ENCODE measurements at regions not wholly inside any gene's neighbourhood (a gene's known extent, or its start where the extent isn't known, plus 50 kb on each side); places are given as distances from the start of the nearest gene placed in this dataset.

- no peak overlapping the region for H3K4me3 ChIP-seq
- no peak overlapping the region for H3K27ac ChIP-seq
- no peaks in the 10 kb centered on the region for H3K36me3 ChIP-seq (replicated peaks in 1 of 2)
- no peaks in the 10 kb centered on the region for H3K4me1 ChIP-seq (replicated peaks in 1 of 2)
- H3K27me3 ChIP-seq: no peaks in the 10 kb centered on the region
- WGBS, 4 donors: 72 to 75% (median 73%) methylated on average over 7 of the region's 7 CpGs
- no peak for DNase-seq
- TF ChIP-seq CTCF (IDR thresholded peaks at IDR 0.05) (no peak), POLR2A (IDR thresholded peaks at IDR 0.05) (no peak)
- intact Hi-C loops (cut with DNase I): no loop called here
- H3K9me3 ChIP-seq (replicated peaks in 1 of 3): no peaks in the 10 kb centered on the region
These were observed 100.1 kb downstream of the MYCN start for GRCh38 chr2:16040271-16041010.

- Histone ChIP-seq H3K27ac (no peak overlapping the region), H3K36me3 (replicated peaks in 1 of 2) (no peaks in the 10 kb centered on the region), H3K4me1 (replicated peaks in 1 of 2) (no peaks in the 10 kb centered on the region), H3K27me3 (no peaks in the 10 kb centered on the region), H3K4me3 (no peak overlapping the region), H3K9me3 (replicated peaks in 1 of 3) (no peaks in the 10 kb centered on the region)
- TF ChIP-seq POLR2A (IDR thresholded peaks at IDR 0.05): no peak
- no peak for TF ChIP-seq CTCF (IDR thresholded peaks at IDR 0.05)
- 74 to 80% (median 78%) methylated on average over 7 of the region's 7 CpGs for WGBS, 4 donors
- intact Hi-C loops (cut with DNase I): no loop called here
- no peak for DNase-seq
These were observed 99.5 kb downstream of the MYCN start for GRCh38 chr2:16039823-16040222.

GRCh38 chr2:16039055-16039454 lies 98.7 kb downstream of the MYCN start:
- Histone ChIP-seq H3K4me3 (no peak overlapping the region), H3K27me3 (no peaks in the 10 kb centered on the region), H3K9me3 (replicated peaks in 1 of 3) (no peaks in the 10 kb centered on the region), H3K27ac (no peak overlapping the region), H3K4me1 (replicated peaks in 1 of 2) (no peaks in the 10 kb centered on the region), H3K36me3 (replicated peaks in 1 of 2) (no peaks in the 10 kb centered on the region)
- TF ChIP-seq CTCF (IDR thresholded peaks at IDR 0.05) (no peak), POLR2A (IDR thresholded peaks at IDR 0.05) (no peak)
- WGBS, 4 donors: 65 to 86% (median 75%) methylated on average over 1 of the region's 1 CpG
- intact Hi-C loops (cut with DNase I): no loop called here
- no peak for DNase-seq

- no peaks in the 10 kb centered on the region for H3K4me1 ChIP-seq (replicated peaks in 1 of 2)
- H3K27me3 ChIP-seq: no peaks in the 10 kb centered on the region
- H3K27ac ChIP-seq: no peak overlapping the region
- intact Hi-C loops (cut with DNase I): no loop called here
- no peaks in the 10 kb centered on the region for H3K36me3 ChIP-seq (replicated peaks in 1 of 2)
- no peak overlapping the region for H3K4me3 ChIP-seq
- no peak for DNase-seq
- TF ChIP-seq CTCF (IDR thresholded peaks at IDR 0.05): no peak
- TF ChIP-seq POLR2A (IDR thresholded peaks at IDR 0.05): no peak
- H3K9me3 ChIP-seq (replicated peaks in 1 of 3): no peaks in the 10 kb centered on the region
- 76 to 83% (median 83%) methylated on average over 7 to 11 of the region's 11 CpGs for WGBS, 4 donors
These were observed 98.3 kb downstream of the MYCN start for GRCh38 chr2:16038621-16039020.
